Endothelial cell of umbilical vein (primary cell): ENCODE measurements at regions not wholly inside any gene's neighbourhood (a gene's known extent, or its start where the extent isn't known, plus 50 kb on each side); places are given as distances from the start of the nearest gene placed in this dataset.

Experiments used
- EZH2 ChIP-seq: IDR thresholded peaks from 2 replicates; pipeline ENCODE4 v1.6.1; 2012; ENCODE audit warnings: borderline replicate concordance, low read depth, mild to moderate bottlenecking, moderate library complexity, low read length, inconsistent platforms; ENCODE audit not compliant: severe bottlenecking
- FOS ChIP-seq: IDR thresholded peaks from 2 replicates; pipeline ENCODE4 v1.6.1; 2011; ENCODE audit warnings: mild to moderate bottlenecking, low read length, moderate library complexity, borderline replicate concordance; ENCODE audit not compliant: insufficient read depth
- GATA2 ChIP-seq: IDR thresholded peaks from 2 replicates; pipeline ENCODE4 v1.7.0; 2011; ENCODE audit warnings: low read depth, mild to moderate bottlenecking, moderate library complexity, mixed read lengths, low read length; ENCODE audit not compliant: insufficient read length, insufficient read depth
- JUN ChIP-seq: IDR thresholded peaks from 2 replicates; pipeline ENCODE4 v1.6.1; 2011; ENCODE audit warnings: borderline replicate concordance, low read depth; ENCODE audit not compliant: insufficient read length, insufficient read depth
- POLR2A ChIP-seq: IDR thresholded peaks from 2 replicates; pipeline ENCODE4 v1.6.1; 2012; ENCODE audit warnings: low read depth, mild to moderate bottlenecking, control low read depth, low read length
- POLR2AphosphoS5 ChIP-seq: IDR thresholded peaks from 2 replicates; pipeline ENCODE4 v1.6.1; 2012; ENCODE audit warnings: low read depth, mild to moderate bottlenecking, control low read depth, low read length, moderate library complexity; ENCODE audit not compliant: insufficient read depth
- TF ChIP-seq, protein P1 (sequence below), 2 donors: IDR thresholded peaks; 1 replicate in 1 of 2; 2 replicates in 1 of 2; pipeline ENCODE4 v1.5.1; 2011; ENCODE audit warnings: low read length in 2 of 2, mild to moderate bottlenecking in 2 of 2, moderate library complexity in 2 of 2, control low read depth in 1 of 2, inconsistent platforms in 1 of 2, low read depth in 1 of 2; ENCODE audit not compliant: insufficient read depth in 1 of 2; ENCODE audit errors: extremely low read depth in 1 of 2
- TF ChIP-seq, protein P2 (sequence below): IDR thresholded peaks from 2 replicates; pipeline ENCODE4 v1.6.1; 2011; ENCODE audit not compliant: insufficient read depth, insufficient read length

DNA sequence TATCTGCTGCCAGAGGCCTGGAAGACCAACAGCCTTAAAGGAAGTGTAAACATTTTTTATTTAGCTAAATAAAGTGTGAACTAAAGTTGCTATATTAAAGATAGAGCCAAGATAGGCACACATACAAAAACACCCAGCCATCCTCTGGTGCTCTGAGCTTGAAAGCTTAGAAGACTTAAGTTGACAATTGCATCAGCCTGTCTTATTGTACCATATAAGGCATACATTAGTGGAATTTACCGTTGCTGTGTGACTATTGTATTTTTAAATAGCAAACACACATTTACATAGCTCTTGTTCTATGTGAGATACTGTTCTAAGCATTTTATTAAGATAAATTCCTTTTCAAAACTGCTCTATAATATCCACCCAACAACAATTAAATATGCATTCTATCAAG is 736.6 kb upstream of the ZEB2 start:
- TF ChIP-seq POLR2A (no peak), EZH2 (no peak), POLR2AphosphoS5 (no peak), JUN (no peak), FOS (no peak), GATA2 (no peak)
- TF ChIP-seq, protein P1, sequence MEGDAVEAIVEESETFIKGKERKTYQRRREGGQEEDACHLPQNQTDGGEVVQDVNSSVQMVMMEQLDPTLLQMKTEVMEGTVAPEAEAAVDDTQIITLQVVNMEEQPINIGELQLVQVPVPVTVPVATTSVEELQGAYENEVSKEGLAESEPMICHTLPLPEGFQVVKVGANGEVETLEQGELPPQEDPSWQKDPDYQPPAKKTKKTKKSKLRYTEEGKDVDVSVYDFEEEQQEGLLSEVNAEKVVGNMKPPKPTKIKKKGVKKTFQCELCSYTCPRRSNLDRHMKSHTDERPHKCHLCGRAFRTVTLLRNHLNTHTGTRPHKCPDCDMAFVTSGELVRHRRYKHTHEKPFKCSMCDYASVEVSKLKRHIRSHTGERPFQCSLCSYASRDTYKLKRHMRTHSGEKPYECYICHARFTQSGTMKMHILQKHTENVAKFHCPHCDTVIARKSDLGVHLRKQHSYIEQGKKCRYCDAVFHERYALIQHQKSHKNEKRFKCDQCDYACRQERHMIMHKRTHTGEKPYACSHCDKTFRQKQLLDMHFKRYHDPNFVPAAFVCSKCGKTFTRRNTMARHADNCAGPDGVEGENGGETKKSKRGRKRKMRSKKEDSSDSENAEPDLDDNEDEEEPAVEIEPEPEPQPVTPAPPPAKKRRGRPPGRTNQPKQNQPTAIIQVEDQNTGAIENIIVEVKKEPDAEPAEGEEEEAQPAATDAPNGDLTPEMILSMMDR (IDR thresholded peaks at IDR 0.05; ENCODE audit: extremely low read depth in 1 of 2, insufficient read depth in 1 of 2, low read depth in 1 of 2, low read length in 2 of 2): no peak
- TF ChIP-seq, protein P2, sequence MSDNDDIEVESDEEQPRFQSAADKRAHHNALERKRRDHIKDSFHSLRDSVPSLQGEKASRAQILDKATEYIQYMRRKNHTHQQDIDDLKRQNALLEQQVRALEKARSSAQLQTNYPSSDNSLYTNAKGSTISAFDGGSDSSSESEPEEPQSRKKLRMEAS: no peak
